ENCODE measurements at regions not wholly inside any gene's neighbourhood (a gene's known extent, or its start where the extent isn't known, plus 50 kb on each side); places are given as distances from the start of the nearest gene placed in this dataset.

DNA sequence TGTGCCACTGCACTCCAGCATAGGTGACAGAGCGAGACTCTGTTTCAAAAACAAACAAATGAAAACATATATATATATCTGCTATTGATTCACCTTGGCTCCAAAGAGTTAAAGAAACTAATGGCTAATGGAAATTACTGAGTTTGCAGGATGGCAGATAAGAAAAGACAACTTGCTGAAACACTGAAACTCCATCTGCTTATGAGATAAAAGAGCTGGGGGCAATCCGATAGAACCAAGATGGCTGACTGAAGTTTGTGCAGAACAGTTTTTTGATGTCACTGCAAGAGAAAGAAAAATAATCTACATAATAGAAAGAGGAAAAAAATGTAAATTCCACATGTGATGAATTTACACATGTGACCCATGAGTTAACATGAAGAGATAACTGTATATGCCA is 88.2 kb downstream of the LRATD1 start (continued):
- TF ChIP-seq CTBP1 (IDR thresholded peaks at IDR 0.05; ENCODE audit: borderline replicate concordance), result no peak
- TF ChIP-seq NR2F6 (CRISPR knock-in tag; IDR thresholded peaks at IDR 0.05), result no peak
- TF ChIP-seq NFIC (IDR thresholded peaks at IDR 0.05), result 0 out of 2 replicates have a peak, but pooled peaks have one; percentile 19
- TF ChIP-seq ELK3 (CRISPR knock-in tag; IDR thresholded peaks at IDR 0.05), result no peak
- TF ChIP-seq, protein P1, sequence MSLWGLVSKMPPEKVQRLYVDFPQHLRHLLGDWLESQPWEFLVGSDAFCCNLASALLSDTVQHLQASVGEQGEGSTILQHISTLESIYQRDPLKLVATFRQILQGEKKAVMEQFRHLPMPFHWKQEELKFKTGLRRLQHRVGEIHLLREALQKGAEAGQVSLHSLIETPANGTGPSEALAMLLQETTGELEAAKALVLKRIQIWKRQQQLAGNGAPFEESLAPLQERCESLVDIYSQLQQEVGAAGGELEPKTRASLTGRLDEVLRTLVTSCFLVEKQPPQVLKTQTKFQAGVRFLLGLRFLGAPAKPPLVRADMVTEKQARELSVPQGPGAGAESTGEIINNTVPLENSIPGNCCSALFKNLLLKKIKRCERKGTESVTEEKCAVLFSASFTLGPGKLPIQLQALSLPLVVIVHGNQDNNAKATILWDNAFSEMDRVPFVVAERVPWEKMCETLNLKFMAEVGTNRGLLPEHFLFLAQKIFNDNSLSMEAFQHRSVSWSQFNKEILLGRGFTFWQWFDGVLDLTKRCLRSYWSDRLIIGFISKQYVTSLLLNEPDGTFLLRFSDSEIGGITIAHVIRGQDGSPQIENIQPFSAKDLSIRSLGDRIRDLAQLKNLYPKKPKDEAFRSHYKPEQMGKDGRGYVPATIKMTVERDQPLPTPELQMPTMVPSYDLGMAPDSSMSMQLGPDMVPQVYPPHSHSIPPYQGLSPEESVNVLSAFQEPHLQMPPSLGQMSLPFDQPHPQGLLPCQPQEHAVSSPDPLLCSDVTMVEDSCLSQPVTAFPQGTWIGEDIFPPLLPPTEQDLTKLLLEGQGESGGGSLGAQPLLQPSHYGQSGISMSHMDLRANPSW (CRISPR knock-in tag; IDR thresholded peaks at IDR 0.05), result no peak
- no peak for TF ChIP-seq ZNF511 (CRISPR knock-in tag; IDR thresholded peaks at IDR 0.05)
- no peak for TF ChIP-seq DACH1 (IDR thresholded peaks at IDR 0.05; ENCODE audit: partially characterized antibody)
- TF ChIP-seq JUNB (CRISPR knock-in tag; conservative IDR thresholded peaks at IDR 0.05), result no peak
- TF ChIP-seq KAT7 (CRISPR knock-in tag; IDR thresholded peaks at IDR 0.05; ENCODE audit: borderline replicate concordance), result no peak
- no peak for TF ChIP-seq U2AF1 (optimal IDR thresholded peaks at IDR 0.05; ENCODE audit: low read depth, low read length)
- no peak for TF ChIP-seq ZNF124 (CRISPR knock-in tag; IDR thresholded peaks at IDR 0.05)
- TF ChIP-seq, protein P2, sequence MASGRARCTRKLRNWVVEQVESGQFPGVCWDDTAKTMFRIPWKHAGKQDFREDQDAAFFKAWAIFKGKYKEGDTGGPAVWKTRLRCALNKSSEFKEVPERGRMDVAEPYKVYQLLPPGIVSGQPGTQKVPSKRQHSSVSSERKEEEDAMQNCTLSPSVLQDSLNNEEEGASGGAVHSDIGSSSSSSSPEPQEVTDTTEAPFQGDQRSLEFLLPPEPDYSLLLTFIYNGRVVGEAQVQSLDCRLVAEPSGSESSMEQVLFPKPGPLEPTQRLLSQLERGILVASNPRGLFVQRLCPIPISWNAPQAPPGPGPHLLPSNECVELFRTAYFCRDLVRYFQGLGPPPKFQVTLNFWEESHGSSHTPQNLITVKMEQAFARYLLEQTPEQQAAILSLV (tag; IDR thresholded peaks at IDR 0.05), result no peak
- no peak for TF ChIP-seq ELF4 (CRISPR knock-in tag; IDR thresholded peaks at IDR 0.05)
- no peak for TF ChIP-seq ZNF644 (tag; IDR thresholded peaks at IDR 0.05; ENCODE audit: low read depth)
- TF ChIP-seq, protein P3, sequence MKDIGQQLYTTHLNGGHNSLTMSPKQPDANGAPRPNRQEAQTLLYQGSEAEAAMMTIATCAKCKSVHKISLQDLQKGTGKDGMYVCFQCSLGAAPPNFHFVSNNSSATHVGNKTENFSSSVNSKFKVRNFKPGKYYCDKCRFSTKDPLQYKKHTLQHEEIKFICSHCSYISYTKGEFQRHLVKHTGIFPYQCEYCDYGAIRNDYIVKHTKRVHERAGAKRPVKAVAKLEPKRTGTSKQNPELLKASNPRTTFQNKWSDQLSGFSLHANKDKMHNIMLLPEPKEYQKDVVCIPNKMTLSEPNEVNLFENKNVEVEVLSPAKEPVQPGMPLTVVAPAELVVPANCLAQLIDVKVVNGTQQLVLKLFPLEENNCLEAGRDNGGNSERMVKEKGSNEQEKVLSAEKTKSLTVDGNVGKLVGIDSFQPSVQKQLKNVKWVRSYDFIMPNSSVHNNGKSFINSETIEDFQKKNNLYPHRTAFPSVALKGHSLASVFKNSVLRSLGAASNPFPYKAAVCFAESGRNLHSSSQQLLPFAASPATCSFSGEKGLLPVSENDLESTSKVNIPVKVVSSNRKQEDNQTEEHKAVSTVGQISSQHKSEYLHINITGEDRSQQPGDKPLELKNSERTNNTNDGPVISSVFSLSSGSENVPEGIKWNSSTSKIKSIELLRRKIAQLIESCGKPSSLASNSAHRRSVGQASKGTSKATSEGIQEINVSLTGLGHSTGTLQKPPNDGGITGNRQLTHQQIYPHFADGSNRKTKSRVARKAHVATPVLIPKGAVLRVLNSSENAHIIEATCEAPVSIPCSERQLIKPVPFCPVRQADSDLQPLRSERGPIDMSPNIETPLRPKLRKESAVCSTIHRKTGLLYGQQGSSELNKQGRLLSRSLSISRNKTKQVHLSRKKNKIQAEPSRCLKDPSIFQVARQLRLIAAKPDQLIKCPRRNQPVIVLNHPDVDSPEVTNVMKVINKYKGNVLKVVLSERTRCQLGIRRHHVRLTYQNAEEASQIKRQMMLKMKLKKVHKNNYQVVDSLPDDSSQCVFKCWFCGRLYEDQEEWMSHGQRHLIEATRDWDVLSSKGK (CRISPR knock-in tag; IDR thresholded peaks at IDR 0.05), result no peak
- peak; percentile 56 for TF ChIP-seq NCOR1 (IDR thresholded peaks at IDR 0.05)
- no peak for TF ChIP-seq SMARCE1 (IDR thresholded peaks at IDR 0.05)
- TF ChIP-seq MCM2 (IDR thresholded peaks at IDR 0.05; ENCODE audit: low read depth), result no peak
- peak in 1 of 3 experiments; percentile 41 for TF ChIP-seq YY1 (IDR thresholded peaks at IDR 0.05; ENCODE audit: borderline replicate concordance in 1 of 3, control insufficient read depth in 1 of 3, extremely low read depth in 1 of 3, insufficient read depth in 3 of 3, insufficient read length in 1 of 3, insufficient replicate concordance in 2 of 3, low read depth in 1 of 3, low read length in 2 of 3)
- no peak for TF ChIP-seq KHSRP (IDR thresholded peaks at IDR 0.05)
- TF ChIP-seq ZBTB1 (CRISPR knock-in tag; IDR thresholded peaks at IDR 0.05; ENCODE audit: borderline replicate concordance, low read depth), result no peak

Data from K562 (cell line).